SK-N-SH (cell line): ENCODE measurements at regions not wholly inside any gene's neighbourhood (a gene's known extent, or its start where the extent isn't known, plus 50 kb on each side); places are given as distances from the start of the nearest gene placed in this dataset.

Experiments
- CTCF ChIA-PET: fragments of 300-600, 350-600 bp; formaldehyde crosslinking; extraction: SDS; loops from one replicate; lab custom pipeline; 2021; lab: Yijun Ruan, JAX
- POLR2A ChIA-PET: fragments of 350-600 bp; sonication (Branson Sonifier 250); formaldehyde crosslinking; extraction: SDS; loops from one replicate; lab custom pipeline; 2020; ENCODE audit warnings: antibody characterized with exemption, inconsistent platforms; lab: Yijun Ruan, JAX
- DNase-seq: peaks from one replicate; pipeline ENCODE4 v3.0.0; 2012
- H2AFZ ChIP-seq: fragments of 200-600 bp; sonication (generic); 2 replicates; pipeline ENCODE4 v1.8.1; 2016; ENCODE audit warnings: antibody characterized with exemption, mild to moderate bottlenecking, low read depth
- H3F3A ChIP-seq: fragments of 200-600 bp; sonication (generic); replicated peaks from 2 replicates; pipeline ENCODE3; 2016; ENCODE audit warnings: antibody characterized with exemption, mild to moderate bottlenecking; ENCODE audit not compliant: insufficient read depth
- H3K27ac ChIP-seq, 2 experiments: fragments of 200-500 bp in 1 of 2; fragments of 200-600 bp in 1 of 2; sonication (Bioruptor generic) in 1 of 2; sonication (generic), shearing (Covaris generic) in 1 of 2; 2 replicates each; pipeline versions ENCODE4 v1.5.1 to v1.6.1; 2014 to 2016; ENCODE audit warnings: low read depth in 2 of 2, inconsistent platforms in 1 of 2, low read length in 1 of 2, mild to moderate bottlenecking in 1 of 2, mixed read lengths in 1 of 2
- H3K27me3 ChIP-seq: fragments of 200-600 bp; sonication (generic), shearing (Covaris generic); 2 replicates; pipeline ENCODE4 v1.6.1; 2016; ENCODE audit warnings: mixed run types; ENCODE audit not compliant: insufficient read depth
- H3K36me3 ChIP-seq, 2 experiments: fragments of 200-500 bp in 1 of 2; fragments of 200-600 bp in 1 of 2; sonication (Bioruptor generic) in 1 of 2; sonication (generic) in 1 of 2; replicated peaks in 1 of 2; 2 replicates each; pipeline versions ENCODE3 to v1.5.1; 2014 to 2016; ENCODE audit warnings: low read length in 1 of 2, mild to moderate bottlenecking in 1 of 2; ENCODE audit not compliant: insufficient read depth in 2 of 2, control insufficient read depth in 1 of 2
- H3K4me1 ChIP-seq, 2 experiments: fragments of 200-500 bp in 1 of 2; fragments of 200-600 bp in 1 of 2; sonication (Bioruptor generic) in 1 of 2; sonication (generic), shearing (Covaris generic) in 1 of 2; 2 replicates each; pipeline versions ENCODE4 v1.5.1 to v1.6.1; 2014 to 2016; ENCODE audit warnings: low read depth in 1 of 2, low read length in 1 of 2, mixed run types in 1 of 2; ENCODE audit not compliant: insufficient read depth in 2 of 2, control insufficient read depth in 1 of 2
- H3K4me2 ChIP-seq: fragments of 200-600 bp; sonication (generic), shearing (Covaris generic); 2 replicates; pipeline ENCODE4 v1.6.1; 2017; ENCODE audit warnings: mixed run types
- H3K4me3 ChIP-seq, 2 experiments: fragments of 200-500 bp in 1 of 2; fragments of 200-600 bp in 1 of 2; sonication (Bioruptor generic) in 1 of 2; sonication (generic), shearing (Covaris generic) in 1 of 2; 2 replicates each; pipeline versions ENCODE4 v1.5.1 to v1.8.1; 2014 to 2016; ENCODE audit warnings: low read depth in 2 of 2, inconsistent platforms in 1 of 2, low read length in 1 of 2, mild to moderate bottlenecking in 1 of 2, mixed read lengths in 1 of 2, moderate library complexity in 1 of 2
- H3K79me2 ChIP-seq: fragments of 200-600 bp; sonication (generic); 2 replicates; pipeline ENCODE4 v1.8.1; 2017; ENCODE audit warnings: mild to moderate bottlenecking; ENCODE audit not compliant: insufficient read depth
- H3K9ac ChIP-seq: fragments of 200-600 bp; sonication (generic); 2 replicates; pipeline ENCODE4 v1.6.1; 2017; ENCODE audit warnings: mixed run types
- H3K9me2 ChIP-seq: fragments of 200-600 bp; sonication (generic); 2 replicates; pipeline ENCODE4 v1.6.1; 2017; ENCODE audit warnings: mixed run types
- H3K9me3 ChIP-seq: fragments of 200-600 bp; sonication (generic); 2 replicates; pipeline ENCODE4 v1.6.1; 2017; ENCODE audit warnings: mixed run types, mild to moderate bottlenecking, moderate library complexity
- H4K20me1 ChIP-seq: fragments of 200-600 bp; sonication (generic); 2 replicates; pipeline ENCODE4 v1.6.1; 2017; ENCODE audit warnings: mild to moderate bottlenecking, mixed run types; ENCODE audit not compliant: insufficient read depth
- CHD2 ChIP-seq: fragments of 150-350 bp; IDR thresholded peaks from 2 replicates; pipeline ENCODE4 v1.6.1; 2018; ENCODE audit warnings: low read length; ENCODE audit not compliant: partially characterized antibody
- CTCF ChIP-seq: fragments of 200-600 bp; sonication (generic); IDR thresholded peaks from 2 replicates; pipeline ENCODE4 v1.6.1; 2017; ENCODE audit warnings: antibody characterized with exemption, mild to moderate bottlenecking, moderate library complexity
- NFIC ChIP-seq: IDR thresholded peaks from 2 replicates; pipeline ENCODE4 v1.4.0; 2012; ENCODE audit warnings: borderline replicate concordance
- REST ChIP-seq: IDR thresholded peaks from 2 replicates; pipeline ENCODE4 v1.6.1; 2012; ENCODE audit warnings: mild to moderate bottlenecking, low read depth, low read length, moderate library complexity
- RXRA ChIP-seq: IDR thresholded peaks from 2 replicates; pipeline ENCODE4 v1.4.0; 2012; ENCODE audit warnings: low read depth, mild to moderate bottlenecking, borderline replicate concordance
- WGBS: methylation state at CpG from one replicate; pipeline ENCODE4 v1.1.6; 2017; ENCODE audit warnings: low lambda C conversion rate; 5-methylcytosine and 5-hydroxymethylcytosine counted together

- POLR2A ChIA-PET, result interaction anchor here (0.7 kb wide), 1 partner anchor 138 kb away, joined by 3 read pairs; no protein-coding TSS in a partner anchor
- 50% methylated on average over 13 of the region's 17 CpGs for WGBS
- H3K9me2 ChIP-seq, result no peaks in the 10 kb centered on the region
Observed at GRCh38 chr3:13208706-13209633, 135.7 kb upstream of the IQSEC1 start.

More at GRCh38 chr3:13208706-13209633, 135.7 kb upstream of the IQSEC1 start:
- H3K9me3 ChIP-seq, result no peaks in the 10 kb centered on the region
- H3K27me3 ChIP-seq, result no peaks in the 10 kb centered on the region
- no peak overlapping the region for H3K9ac ChIP-seq
- H3K27ac ChIP-seq, result no peak overlapping the region
- no peaks in the 10 kb centered on the region for H3K36me3 ChIP-seq
- H3F3A ChIP-seq, result no peaks in the 10 kb centered on the region
- no peaks in the 10 kb centered on the region for H4K20me1 ChIP-seq
- CTCF ChIA-PET, result no interaction called here
- no peak overlapping the region for H3K4me2 ChIP-seq
- no peaks in the 10 kb centered on the region for H3K79me2 ChIP-seq
- TF ChIP-seq REST (no peak), CTCF (no peak), RXRA (no peak), CHD2 (no peak), NFIC (no peak)
- TF ChIP-seq, all 33 proteins: peak for 0
- no peak for DNase-seq
- H3K4me1 ChIP-seq, result peaks cover 0 to 8% of the 10 kb centered on the region in 2 experiments; a peak in 1 of 4 replicates
- H2AFZ ChIP-seq, result no peak overlapping the region
- no peak overlapping the region for H3K4me3 ChIP-seq
